HL-60 (cell line): ENCODE measurements at regions not wholly inside any gene's neighbourhood (a gene's known extent, or its start where the extent isn't known, plus 50 kb on each side); places are given as distances from the start of the nearest gene placed in this dataset.

Source experiments
- DNase-seq, 2 experiments: peaks; one replicate each; pipeline ENCODE4 v3.0.0-alpha.2; 2010 to 2020; ENCODE audit warnings: low read depth in 1 of 2, low spot score in 1 of 2
- H3K27ac ChIP-seq: fragments of 250-450 bp; sonication (Bioruptor Pico); replicated peaks from 2 replicates; pipeline ENCODE4 v1.5.1; 2020; ENCODE audit warnings: mild to moderate bottlenecking, moderate library complexity
- H3K27me3 ChIP-seq: fragments of 250-450 bp; sonication (Bioruptor Pico); 2 replicates; pipeline ENCODE4 v1.5.1; 2021; ENCODE audit warnings: mild to moderate bottlenecking, moderate library complexity; ENCODE audit not compliant: insufficient read depth, poor library complexity, severe bottlenecking
- H3K4me3 ChIP-seq: replicated peaks from 2 replicates; pipeline ENCODE4 v1.5.1; 2011; ENCODE audit warnings: mild to moderate bottlenecking, control low read depth, low read length; ENCODE audit not compliant: insufficient read depth
- GABPA ChIP-seq: IDR thresholded peaks from 2 replicates; pipeline ENCODE4 v1.6.1; 2012; ENCODE audit warnings: low read depth
- POLR2AphosphoS5 ChIP-seq: IDR thresholded peaks from 2 replicates; pipeline ENCODE4 v1.6.1; 2012; ENCODE audit warnings: low read depth
- SPI1 ChIP-seq: IDR thresholded peaks from 2 replicates; pipeline ENCODE4 v1.6.1; 2012; ENCODE audit warnings: low read depth, mild to moderate bottlenecking, borderline replicate concordance
- TF ChIP-seq, protein P1 (sequence below): IDR thresholded peaks from one replicate; pipeline ENCODE4 v1.5.1; 2011; ENCODE audit warnings: low read length, control low read depth, inconsistent platforms; ENCODE audit not compliant: insufficient read depth
- TF ChIP-seq, protein P2 (sequence below): IDR thresholded peaks from 2 replicates; pipeline ENCODE4 v1.6.1; 2012; ENCODE audit warnings: low read depth; ENCODE audit not compliant: insufficient replicate concordance

DNA sequence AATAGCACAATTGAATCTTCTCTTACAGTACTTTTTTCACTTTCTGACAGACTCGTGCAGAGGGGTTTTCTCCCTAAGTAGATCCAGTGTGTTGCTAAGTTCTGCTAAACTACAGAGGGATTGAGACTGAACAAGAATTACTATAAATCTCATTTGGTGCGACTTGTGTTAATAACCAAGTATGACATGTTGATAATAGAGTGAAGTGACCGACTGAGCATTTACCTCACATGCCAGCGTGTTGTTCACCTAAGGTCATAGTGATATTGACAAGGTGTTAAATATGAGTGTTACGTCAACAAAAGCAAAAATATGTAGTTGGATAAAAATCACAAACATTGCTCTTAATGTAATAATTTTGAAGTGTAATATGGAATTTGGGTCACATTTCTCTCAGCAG lies 97.8 kb upstream of the PDE3A start:
- H3K27me3 ChIP-seq, result no peaks in the 10 kb centered on the region
- DNase-seq, result no peak
- H3K27ac ChIP-seq, result no peak overlapping the region
- no peak overlapping the region for H3K4me3 ChIP-seq
- TF ChIP-seq GABPA (no peak), SPI1 (no peak), POLR2AphosphoS5 (no peak)
- TF ChIP-seq, protein P1, sequence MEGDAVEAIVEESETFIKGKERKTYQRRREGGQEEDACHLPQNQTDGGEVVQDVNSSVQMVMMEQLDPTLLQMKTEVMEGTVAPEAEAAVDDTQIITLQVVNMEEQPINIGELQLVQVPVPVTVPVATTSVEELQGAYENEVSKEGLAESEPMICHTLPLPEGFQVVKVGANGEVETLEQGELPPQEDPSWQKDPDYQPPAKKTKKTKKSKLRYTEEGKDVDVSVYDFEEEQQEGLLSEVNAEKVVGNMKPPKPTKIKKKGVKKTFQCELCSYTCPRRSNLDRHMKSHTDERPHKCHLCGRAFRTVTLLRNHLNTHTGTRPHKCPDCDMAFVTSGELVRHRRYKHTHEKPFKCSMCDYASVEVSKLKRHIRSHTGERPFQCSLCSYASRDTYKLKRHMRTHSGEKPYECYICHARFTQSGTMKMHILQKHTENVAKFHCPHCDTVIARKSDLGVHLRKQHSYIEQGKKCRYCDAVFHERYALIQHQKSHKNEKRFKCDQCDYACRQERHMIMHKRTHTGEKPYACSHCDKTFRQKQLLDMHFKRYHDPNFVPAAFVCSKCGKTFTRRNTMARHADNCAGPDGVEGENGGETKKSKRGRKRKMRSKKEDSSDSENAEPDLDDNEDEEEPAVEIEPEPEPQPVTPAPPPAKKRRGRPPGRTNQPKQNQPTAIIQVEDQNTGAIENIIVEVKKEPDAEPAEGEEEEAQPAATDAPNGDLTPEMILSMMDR, result no peak
- TF ChIP-seq, protein P2, sequence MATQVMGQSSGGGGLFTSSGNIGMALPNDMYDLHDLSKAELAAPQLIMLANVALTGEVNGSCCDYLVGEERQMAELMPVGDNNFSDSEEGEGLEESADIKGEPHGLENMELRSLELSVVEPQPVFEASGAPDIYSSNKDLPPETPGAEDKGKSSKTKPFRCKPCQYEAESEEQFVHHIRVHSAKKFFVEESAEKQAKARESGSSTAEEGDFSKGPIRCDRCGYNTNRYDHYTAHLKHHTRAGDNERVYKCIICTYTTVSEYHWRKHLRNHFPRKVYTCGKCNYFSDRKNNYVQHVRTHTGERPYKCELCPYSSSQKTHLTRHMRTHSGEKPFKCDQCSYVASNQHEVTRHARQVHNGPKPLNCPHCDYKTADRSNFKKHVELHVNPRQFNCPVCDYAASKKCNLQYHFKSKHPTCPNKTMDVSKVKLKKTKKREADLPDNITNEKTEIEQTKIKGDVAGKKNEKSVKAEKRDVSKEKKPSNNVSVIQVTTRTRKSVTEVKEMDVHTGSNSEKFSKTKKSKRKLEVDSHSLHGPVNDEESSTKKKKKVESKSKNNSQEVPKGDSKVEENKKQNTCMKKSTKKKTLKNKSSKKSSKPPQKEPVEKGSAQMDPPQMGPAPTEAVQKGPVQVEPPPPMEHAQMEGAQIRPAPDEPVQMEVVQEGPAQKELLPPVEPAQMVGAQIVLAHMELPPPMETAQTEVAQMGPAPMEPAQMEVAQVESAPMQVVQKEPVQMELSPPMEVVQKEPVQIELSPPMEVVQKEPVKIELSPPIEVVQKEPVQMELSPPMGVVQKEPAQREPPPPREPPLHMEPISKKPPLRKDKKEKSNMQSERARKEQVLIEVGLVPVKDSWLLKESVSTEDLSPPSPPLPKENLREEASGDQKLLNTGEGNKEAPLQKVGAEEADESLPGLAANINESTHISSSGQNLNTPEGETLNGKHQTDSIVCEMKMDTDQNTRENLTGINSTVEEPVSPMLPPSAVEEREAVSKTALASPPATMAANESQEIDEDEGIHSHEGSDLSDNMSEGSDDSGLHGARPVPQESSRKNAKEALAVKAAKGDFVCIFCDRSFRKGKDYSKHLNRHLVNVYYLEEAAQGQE, result no peak

DNA sequence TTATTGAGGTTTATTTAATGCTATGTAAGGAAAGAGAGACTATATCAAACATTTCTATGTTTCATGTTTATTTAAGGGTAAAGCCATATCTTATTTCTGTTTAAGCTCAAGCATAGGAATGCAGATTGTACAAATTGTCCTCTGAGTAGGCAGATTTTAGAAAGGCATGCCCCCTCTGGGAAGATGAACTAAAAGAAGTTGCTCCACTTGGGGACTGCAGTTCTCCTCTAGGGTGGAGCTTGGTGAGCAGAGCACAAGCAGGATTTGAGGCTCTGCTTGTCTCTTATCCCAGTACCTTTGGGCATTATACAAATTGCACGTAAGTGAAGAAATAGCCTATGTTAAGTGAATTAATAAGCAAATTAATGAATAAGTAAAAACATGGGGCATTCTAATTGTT lies 96.2 kb upstream of the PDE3A start:
- no peak for DNase-seq
- TF ChIP-seq, protein P1, result no peak
- no peaks in the 10 kb centered on the region for H3K27me3 ChIP-seq
- H3K27ac ChIP-seq, result no peak overlapping the region
- H3K4me3 ChIP-seq, result no peak overlapping the region

DNA sequence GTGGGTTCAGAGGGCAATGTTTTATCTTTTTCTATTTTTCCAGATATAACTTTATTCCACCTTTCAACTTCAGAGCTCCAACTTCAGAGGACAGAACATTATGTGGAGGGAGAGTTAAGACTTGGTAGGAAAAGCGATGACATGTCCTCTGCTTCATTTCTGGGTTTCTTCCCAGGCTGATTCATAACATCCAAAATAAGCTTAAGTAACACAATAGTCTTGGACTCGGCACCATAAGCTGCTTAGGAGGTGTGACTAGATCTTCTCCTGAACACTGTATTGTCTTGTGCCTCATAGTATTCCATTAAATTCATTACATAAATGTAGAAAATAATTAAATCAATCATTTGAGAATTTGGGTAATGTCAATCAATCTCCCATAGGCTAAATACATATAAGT lies 95.5 kb upstream of the PDE3A start:
- TF ChIP-seq, protein P1, result no peak
- TF ChIP-seq SPI1, result no peak
- TF ChIP-seq GABPA, result no peak
- TF ChIP-seq, protein P2, result no peak
- TF ChIP-seq POLR2AphosphoS5, result no peak
- DNase-seq, result no peak

DNA sequence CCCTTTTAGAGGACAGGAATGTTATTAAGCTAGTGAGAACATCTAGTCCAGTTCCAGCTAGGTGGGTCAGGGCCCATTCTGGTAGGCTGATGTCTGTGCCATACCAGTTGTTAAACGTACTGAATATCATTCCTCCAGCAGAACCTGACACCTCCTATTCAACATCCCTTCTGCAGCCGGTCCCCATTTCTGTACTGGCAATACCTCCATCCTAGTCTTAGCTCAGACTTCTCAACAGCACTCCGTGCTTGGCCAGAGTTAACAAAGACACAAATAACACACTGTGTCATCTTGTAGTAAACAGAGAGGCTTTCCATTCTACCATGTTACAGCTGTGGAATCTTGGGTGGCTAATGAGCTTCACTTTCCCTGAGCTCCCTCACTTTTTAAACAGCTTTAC lies 94.3 kb upstream of the PDE3A start:
- no peak overlapping the region for H3K27ac ChIP-seq
- H3K4me3 ChIP-seq, result no peak overlapping the region
- H3K27me3 ChIP-seq, result no peaks in the 10 kb centered on the region
- no peak for DNase-seq
- no peak for TF ChIP-seq POLR2AphosphoS5
- TF ChIP-seq, protein P2, result no peak

More for the DNA sequence above, 95.5 kb upstream of the PDE3A start:
- Histone ChIP-seq H3K4me3 (no peak overlapping the region), H3K27ac (no peak overlapping the region), H3K27me3 (no peaks in the 10 kb centered on the region)
